OCI-M2 (cell line): ENCODE measurements at regions not wholly inside any gene's neighbourhood (a gene's known extent, or its start where the extent isn't known, plus 50 kb on each side); places are given as distances from the start of the nearest gene placed in this dataset.

Source experiments
- DNase-seq: peaks from one replicate; lab custom pipeline; 2025; ENCODE audit not compliant: unreplicated experiment; lab: John Stamatoyannopoulos, UW

GRCh38 chr2:195498839-195499490 is 158.1 kb upstream of the SLC39A10 start:
- DNase-seq: no peak

GRCh38 chr2:195498176-195498575 is 158.8 kb upstream of the SLC39A10 start:
- no peak for DNase-seq

- no peak for DNase-seq
Observed at GRCh38 chr2:195496991-195497390, 160.0 kb upstream of the SLC39A10 start.

GRCh38 chr2:195495966-195496365 is 161.1 kb upstream of the SLC39A10 start:
- DNase-seq: no peak

- DNase-seq: no peak
Observed at GRCh38 chr2:195495351-195495750, 161.7 kb upstream of the SLC39A10 start.

- DNase-seq: no peak
Observed at GRCh38 chr2:195494451-195494850, 162.6 kb upstream of the SLC39A10 start.

- DNase-seq: no peak
Observed at GRCh38 chr2:195493416-195493815, 163.6 kb upstream of the SLC39A10 start.

GRCh38 chr2:195490319-195490718 is 166.7 kb upstream of the SLC39A10 start:
- DNase-seq: no peak

- no peak for DNase-seq
Observed at GRCh38 chr2:195489101-195489500, 167.9 kb upstream of the SLC39A10 start.

GRCh38 chr2:195488567-195488966 is 168.5 kb upstream of the SLC39A10 start:
- no peak for DNase-seq

GRCh38 chr2:195486987-195487644 is 169.9 kb upstream of the SLC39A10 start:
- peak; percentile 8 for DNase-seq

GRCh38 chr2:195486520-195486919 is 170.5 kb upstream of the SLC39A10 start:
- no peak for DNase-seq

- DNase-seq: no peak
Observed at GRCh38 chr2:195482010-195482409, 175.0 kb upstream of the SLC39A10 start.

- DNase-seq: no peak
Observed at GRCh38 chr2:195480121-195480520, 176.9 kb upstream of the SLC39A10 start.

- no peak for DNase-seq
Observed at GRCh38 chr2:195479407-195479806, 177.6 kb upstream of the SLC39A10 start.

GRCh38 chr2:195477996-195478382 is 179.0 kb upstream of the SLC39A10 start:
- DNase-seq: no peak

- DNase-seq: no peak
Observed at GRCh38 chr2:195477248-195477995, 179.6 kb upstream of the SLC39A10 start.

GRCh38 chr2:195475336-195475735 is 181.7 kb upstream of the SLC39A10 start:
- DNase-seq: no peak

GRCh38 chr2:195473862-195474261 is 183.2 kb upstream of the SLC39A10 start:
- no peak for DNase-seq

GRCh38 chr2:195472501-195473234 is 184.4 kb upstream of the SLC39A10 start:
- DNase-seq: no peak

GRCh38 chr2:195471807-195472206 is 185.2 kb upstream of the SLC39A10 start:
- DNase-seq: no peak
